ENCODE measurements at regions not wholly inside any gene's neighbourhood (a gene's known extent, or its start where the extent isn't known, plus 50 kb on each side); places are given as distances from the start of the nearest gene placed in this dataset.

- Histone ChIP-seq H3K36me3 (no peaks in the 10 kb centered on the region), H3K4me1 (no peaks in the 10 kb centered on the region), H3K9me3 (no peaks in the 10 kb centered on the region), H3K4me3 (no peak overlapping the region), H3K27ac (no peak overlapping the region), H3K27me3 (no peaks in the 10 kb centered on the region)
- TF ChIP-seq POLR2AphosphoS5 (IDR thresholded peaks at IDR 0.05) (no peak), POLR2A (IDR thresholded peaks at IDR 0.05) (no peak), CTCF (IDR thresholded peaks at IDR 0.05) (no peak)
- no peak for DNase-seq (ENCODE audit: low spot score in 2 of 2)
- intact Hi-C loops (cut with DNase I; ENCODE audit: low total_unique reads): no loop called here
Observed at GRCh38 chrY:7440796-7441530, 529.4 kb upstream of the AMELY start.

DNA sequence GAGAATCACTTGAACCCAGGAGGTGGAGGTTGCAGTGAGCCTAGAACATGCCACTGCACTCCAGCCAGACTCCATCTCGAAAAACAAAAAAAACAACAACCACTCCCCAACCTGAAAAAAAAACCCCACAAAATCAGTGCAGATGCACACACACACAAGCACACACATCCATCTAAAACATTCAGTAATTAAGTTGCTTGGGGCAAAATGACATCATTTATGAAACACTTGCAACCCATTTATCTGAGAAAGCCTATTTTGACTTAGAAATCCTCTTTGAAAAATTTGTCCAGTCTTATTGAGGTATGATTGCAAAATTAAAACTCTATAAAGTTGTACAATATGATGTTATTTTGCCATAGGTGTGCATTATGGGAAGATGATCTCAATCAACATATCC lies 525.5 kb upstream of the AMELY start:
- H3K27me3 ChIP-seq: no peaks in the 10 kb centered on the region
- H3K9me3 ChIP-seq: no peaks in the 10 kb centered on the region
- H3K4me1 ChIP-seq: no peaks in the 10 kb centered on the region
- no peak for DNase-seq (ENCODE audit: low spot score in 2 of 2)
- H3K36me3 ChIP-seq: no peaks in the 10 kb centered on the region
- TF ChIP-seq CTCF (IDR thresholded peaks at IDR 0.05) (no peak), POLR2AphosphoS5 (IDR thresholded peaks at IDR 0.05) (no peak), POLR2A (IDR thresholded peaks at IDR 0.05) (no peak)
- intact Hi-C loops (cut with DNase I; ENCODE audit: low total_unique reads): no loop called here
- H3K4me3 ChIP-seq: no peak overlapping the region
- H3K27ac ChIP-seq: no peak overlapping the region

DNA sequence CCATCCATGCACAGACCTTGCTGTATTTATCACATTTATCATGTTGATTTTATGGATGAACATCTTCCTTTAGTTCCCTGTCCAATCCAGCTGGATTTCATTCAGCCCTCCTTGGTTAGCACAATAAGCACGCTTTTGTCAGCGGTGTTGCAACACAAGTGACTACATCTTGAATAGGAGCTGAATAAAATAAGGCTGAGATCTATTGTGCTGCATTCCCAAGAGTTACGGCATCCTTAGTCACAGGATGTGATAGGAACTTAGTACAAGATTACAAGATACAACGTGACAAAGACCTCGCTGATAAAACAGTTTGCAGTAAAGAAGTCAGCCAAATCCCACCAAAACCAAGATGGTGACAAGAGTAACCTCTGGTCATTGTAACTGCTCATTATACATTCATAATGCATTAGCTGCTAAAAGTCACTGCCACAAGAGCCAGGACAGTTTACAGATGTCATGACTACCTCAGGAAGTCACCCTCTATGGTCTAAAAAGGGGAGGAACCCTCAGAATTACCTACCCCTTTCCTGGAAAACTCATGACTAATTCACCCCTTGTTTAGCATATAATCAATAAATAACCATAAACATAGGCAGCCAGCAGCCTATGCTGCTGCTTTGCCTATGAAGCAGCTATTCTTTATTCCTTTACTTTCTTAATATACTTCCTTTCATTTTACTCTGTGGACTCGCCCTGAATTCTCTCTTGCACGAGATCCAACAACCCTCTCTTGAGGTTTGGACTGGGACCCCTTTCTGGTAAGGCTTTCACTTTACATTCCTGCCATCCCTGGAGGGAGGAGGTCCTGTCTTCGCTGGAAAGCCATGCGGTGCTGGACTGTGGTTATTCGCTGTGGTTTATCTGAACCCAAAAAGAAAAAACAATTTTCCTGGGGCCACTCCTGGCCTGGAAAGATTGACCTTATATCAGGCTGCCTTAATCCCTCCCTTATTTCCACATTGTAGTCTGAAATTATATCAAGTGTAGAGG lies 522.6 kb upstream of the AMELY start:
- no peaks in the 10 kb centered on the region for H3K36me3 ChIP-seq
- H3K4me1 ChIP-seq: no peaks in the 10 kb centered on the region
- H3K4me3 ChIP-seq: no peak overlapping the region
- TF ChIP-seq POLR2A (IDR thresholded peaks at IDR 0.05) (no peak), POLR2AphosphoS5 (IDR thresholded peaks at IDR 0.05) (no peak), CTCF (IDR thresholded peaks at IDR 0.05) (no peak)
- no peak for DNase-seq (ENCODE audit: low spot score in 2 of 2)
- intact Hi-C loops (cut with DNase I; ENCODE audit: low total_unique reads): no loop called here
- no peaks in the 10 kb centered on the region for H3K27me3 ChIP-seq
- H3K9me3 ChIP-seq: no peaks in the 10 kb centered on the region
- no peak overlapping the region for H3K27ac ChIP-seq

GRCh38 chrY:7419165-7419564 lies 507.6 kb upstream of the AMELY start:
- TF ChIP-seq CTCF (IDR thresholded peaks at IDR 0.05) (no peak), POLR2A (IDR thresholded peaks at IDR 0.05) (no peak), POLR2AphosphoS5 (IDR thresholded peaks at IDR 0.05) (no peak)
- no peaks in the 10 kb centered on the region for H3K9me3 ChIP-seq
- no peaks in the 10 kb centered on the region for H3K27me3 ChIP-seq
- DNase-seq (ENCODE audit: low spot score in 2 of 2): no peak
- H3K36me3 ChIP-seq: no peaks in the 10 kb centered on the region
- no peak overlapping the region for H3K4me3 ChIP-seq
- intact Hi-C loops (cut with DNase I; ENCODE audit: low total_unique reads): no loop called here
- no peak overlapping the region for H3K27ac ChIP-seq
- H3K4me1 ChIP-seq: no peaks in the 10 kb centered on the region

- H3K4me1 ChIP-seq: no peaks in the 10 kb centered on the region
- intact Hi-C loops (cut with DNase I; ENCODE audit: low total_unique reads): no loop called here
- no peaks in the 10 kb centered on the region for H3K27me3 ChIP-seq
- no peaks in the 10 kb centered on the region for H3K9me3 ChIP-seq
- no peak overlapping the region for H3K4me3 ChIP-seq
- TF ChIP-seq POLR2AphosphoS5 (IDR thresholded peaks at IDR 0.05) (no peak), POLR2A (IDR thresholded peaks at IDR 0.05) (no peak), CTCF (IDR thresholded peaks at IDR 0.05) (no peak)
- DNase-seq (ENCODE audit: low spot score in 2 of 2): no peak
- no peak overlapping the region for H3K27ac ChIP-seq
- no peaks in the 10 kb centered on the region for H3K36me3 ChIP-seq
Observed at GRCh38 chrY:7417946-7418345, 506.4 kb upstream of the AMELY start.

Data from breast epithelium (tissue), 4 donors.